ENCODE measurements at regions not wholly inside any gene's neighbourhood (a gene's known extent, or its start where the extent isn't known, plus 50 kb on each side); places are given as distances from the start of the nearest gene placed in this dataset.

- no peaks in the 10 kb centered on the region for H3K27me3 ChIP-seq (ENCODE audit: control insufficient read depth in 2 of 2, insufficient read depth in 2 of 2, low read length in 2 of 2)
- intact Hi-C loops (cut with micrococcal nuclease) (no loop called here), dilution Hi-C loops (cut with MboI; ENCODE audit: extremely low pct_ligation_motif_present, low sequenced_read_pairs) (no loop called here)
- H3K79me2 ChIP-seq (ENCODE audit: control insufficient read depth, insufficient read depth, low read length), result no peaks in the 10 kb centered on the region
- CTCF ChIA-PET, result no interaction called here
- DNase-seq (ENCODE audit: low read depth, low spot score) (no peak), FAIRE-seq (no peak)
- H3K9ac ChIP-seq (replicated peaks; ENCODE audit: extremely low read depth, insufficient read depth, low read length), result no peak overlapping the region
- no peaks in the 10 kb centered on the region for H3K4me1 ChIP-seq (ENCODE audit: control insufficient read depth, extremely low read depth, insufficient read depth, low read length)
- H3K36me3 ChIP-seq (ENCODE audit: control insufficient read depth in 2 of 2, extremely low read depth in 1 of 2, insufficient read depth in 2 of 2, low read length in 2 of 2), result no peaks in the 10 kb centered on the region
- no peak overlapping the region for H3K4me3 ChIP-seq (replicated peaks in 1 of 3; ENCODE audit: insufficient read depth in 1 of 3, low read depth in 1 of 3, low read length in 3 of 3)
- H3K27ac ChIP-seq (ENCODE audit: insufficient read depth, low read depth, low read length), result no peak overlapping the region
- H3K9me3 ChIP-seq (replicated peaks; ENCODE audit: control insufficient read depth, insufficient read depth, low read length), result no peaks in the 10 kb centered on the region
- POLR2A ChIA-PET, result no interaction called here
- TF ChIP-seq, protein P1, sequence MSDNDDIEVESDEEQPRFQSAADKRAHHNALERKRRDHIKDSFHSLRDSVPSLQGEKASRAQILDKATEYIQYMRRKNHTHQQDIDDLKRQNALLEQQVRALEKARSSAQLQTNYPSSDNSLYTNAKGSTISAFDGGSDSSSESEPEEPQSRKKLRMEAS (IDR thresholded peaks at IDR 0.05; ENCODE audit: insufficient read depth, insufficient read length), result no peak
- H3K9me1 ChIP-seq (replicated peaks; ENCODE audit: control insufficient read depth, extremely low read depth, insufficient read depth, low read length), result no peaks in the 10 kb centered on the region
- H4K20me1 ChIP-seq (replicated peaks; ENCODE audit: control insufficient read depth, extremely low read depth, insufficient read depth, low read length), result no peaks in the 10 kb centered on the region
- H3K4me2 ChIP-seq (ENCODE audit: insufficient read depth, low read length), result no peak overlapping the region
- no peak overlapping the region for H2AFZ ChIP-seq (ENCODE audit: low read depth, low read length)
- no TSS peak for BruUV-seq (replicated peaks)
Measured at GRCh38 chr10:132115732-132116131, 50.0 kb downstream of the JAKMIP3 start.

GRCh38 chr10:132117146-132117545 lies 51.4 kb downstream of the JAKMIP3 start:
- TF ChIP-seq POLR2AphosphoS5 (IDR thresholded peaks at IDR 0.05; ENCODE audit: insufficient read depth, low read depth, low read length) (no peak), FOS (IDR thresholded peaks at IDR 0.05; ENCODE audit: borderline replicate concordance, insufficient read depth, low read length) (no peak), MYC (IDR thresholded peaks at IDR 0.05; ENCODE audit: low read depth, low read length) (no peak), POLR2A (IDR thresholded peaks at IDR 0.05; ENCODE audit: low read depth, low read length) (no peak), JUN (IDR thresholded peaks at IDR 0.05; ENCODE audit: borderline replicate concordance, insufficient read depth, insufficient read length, low read depth) (no peak), EZH2 (IDR thresholded peaks at IDR 0.05; ENCODE audit: borderline replicate concordance, low read depth, low read length, severe bottlenecking) (no peak), GATA2 (IDR thresholded peaks at IDR 0.05; ENCODE audit: insufficient read depth, insufficient read length, low read depth, low read length) (no peak)
- TF ChIP-seq, protein P2, sequence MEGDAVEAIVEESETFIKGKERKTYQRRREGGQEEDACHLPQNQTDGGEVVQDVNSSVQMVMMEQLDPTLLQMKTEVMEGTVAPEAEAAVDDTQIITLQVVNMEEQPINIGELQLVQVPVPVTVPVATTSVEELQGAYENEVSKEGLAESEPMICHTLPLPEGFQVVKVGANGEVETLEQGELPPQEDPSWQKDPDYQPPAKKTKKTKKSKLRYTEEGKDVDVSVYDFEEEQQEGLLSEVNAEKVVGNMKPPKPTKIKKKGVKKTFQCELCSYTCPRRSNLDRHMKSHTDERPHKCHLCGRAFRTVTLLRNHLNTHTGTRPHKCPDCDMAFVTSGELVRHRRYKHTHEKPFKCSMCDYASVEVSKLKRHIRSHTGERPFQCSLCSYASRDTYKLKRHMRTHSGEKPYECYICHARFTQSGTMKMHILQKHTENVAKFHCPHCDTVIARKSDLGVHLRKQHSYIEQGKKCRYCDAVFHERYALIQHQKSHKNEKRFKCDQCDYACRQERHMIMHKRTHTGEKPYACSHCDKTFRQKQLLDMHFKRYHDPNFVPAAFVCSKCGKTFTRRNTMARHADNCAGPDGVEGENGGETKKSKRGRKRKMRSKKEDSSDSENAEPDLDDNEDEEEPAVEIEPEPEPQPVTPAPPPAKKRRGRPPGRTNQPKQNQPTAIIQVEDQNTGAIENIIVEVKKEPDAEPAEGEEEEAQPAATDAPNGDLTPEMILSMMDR (IDR thresholded peaks at IDR 0.05; ENCODE audit: extremely low read depth in 1 of 2, insufficient read depth in 1 of 2, low read depth in 1 of 2, low read length in 2 of 2), result no peak
- TF ChIP-seq, protein P1 (IDR thresholded peaks at IDR 0.05; ENCODE audit: insufficient read depth, insufficient read length), result no peak
- no peak overlapping the region for H3K27ac ChIP-seq (ENCODE audit: insufficient read depth, low read depth, low read length)
- DNase-seq (ENCODE audit: low read depth, low spot score) (no peak), FAIRE-seq (no peak)
- dilution Hi-C loops (cut with MboI; ENCODE audit: extremely low pct_ligation_motif_present, low sequenced_read_pairs) (no loop called here), intact Hi-C loops (cut with micrococcal nuclease) (no loop called here)
- no peaks in the 10 kb centered on the region for H4K20me1 ChIP-seq (replicated peaks; ENCODE audit: control insufficient read depth, extremely low read depth, insufficient read depth, low read length)
- no peaks in the 10 kb centered on the region for H3K9me3 ChIP-seq (replicated peaks; ENCODE audit: control insufficient read depth, insufficient read depth, low read length)
- H3K27me3 ChIP-seq (ENCODE audit: control insufficient read depth in 2 of 2, insufficient read depth in 2 of 2, low read length in 2 of 2), result no peaks in the 10 kb centered on the region
- no peaks in the 10 kb centered on the region for H3K4me1 ChIP-seq (ENCODE audit: control insufficient read depth, extremely low read depth, insufficient read depth, low read length)
- CTCF ChIA-PET, result no interaction called here
- H3K9ac ChIP-seq (replicated peaks; ENCODE audit: extremely low read depth, insufficient read depth, low read length), result no peak overlapping the region
- H3K4me2 ChIP-seq (ENCODE audit: insufficient read depth, low read length), result no peak overlapping the region
- H2AFZ ChIP-seq (ENCODE audit: low read depth, low read length), result no peak overlapping the region
- H3K36me3 ChIP-seq (ENCODE audit: control insufficient read depth in 2 of 2, extremely low read depth in 1 of 2, insufficient read depth in 2 of 2, low read length in 2 of 2), result no peaks in the 10 kb centered on the region
- H3K79me2 ChIP-seq (ENCODE audit: control insufficient read depth, insufficient read depth, low read length), result no peaks in the 10 kb centered on the region
- POLR2A ChIA-PET, result no interaction called here
- H3K4me3 ChIP-seq (replicated peaks in 1 of 3; ENCODE audit: insufficient read depth in 1 of 3, low read depth in 1 of 3, low read length in 3 of 3), result no peak overlapping the region
- no TSS peak for BruUV-seq (replicated peaks)
- H3K9me1 ChIP-seq (replicated peaks; ENCODE audit: control insufficient read depth, extremely low read depth, insufficient read depth, low read length), result no peaks in the 10 kb centered on the region

Measured in endothelial cell of umbilical vein (primary cell).